GM23338 (cell line): ENCODE measurements at regions not wholly inside any gene's neighbourhood (a gene's known extent, or its start where the extent isn't known, plus 50 kb on each side); places are given as distances from the start of the nearest gene placed in this dataset.

Experiments
- CTCF ChIP-seq, 2 experiments: fragments of 200-600 bp in 1 of 2; sonication (generic) in 1 of 2; conservative IDR thresholded peaks; 2 replicates each; pipeline versions ENCODE4 v1.5.1 to v1.6.1; 2016 to 2017; ENCODE audit warnings: antibody characterized with exemption in 2 of 2, low read depth in 2 of 2, mild to moderate bottlenecking in 2 of 2, moderate library complexity in 1 of 2
- EZH2phosphoT487 ChIP-seq: fragments of 200-600 bp; sonication (generic); IDR thresholded peaks from one replicate; pipeline ENCODE4 v1.8.1; 2018; ENCODE audit warnings: antibody characterized with exemption; ENCODE audit not compliant: unreplicated experiment
- POLR2AphosphoS5 ChIP-seq: IDR thresholded peaks from 2 replicates; pipeline ENCODE4 v1.6.1; 2016; ENCODE audit warnings: antibody characterized with exemption, low read depth
- STAT1 ChIP-seq: IDR thresholded peaks from one replicate; pipeline ENCODE4 v1.6.1; 2016; ENCODE audit warnings: antibody characterized with exemption; ENCODE audit not compliant: unreplicated experiment
- ZNF331 ChIP-seq: fragments of 250-450 bp; sonication (Bioruptor Pico); IDR thresholded peaks from 2 replicates; pipeline ENCODE4 v1.5.0; 2020; ENCODE audit warnings: low read depth, mild to moderate bottlenecking, moderate library complexity

GRCh38 chr10:6319119-6319518 lies 116.4 kb downstream of the PFKFB3 start:
- TF ChIP-seq CTCF (conservative IDR thresholded peaks at IDR 0.05; ENCODE audit: low read depth in 2 of 2) (no peak), POLR2AphosphoS5 (no peak), EZH2phosphoT487 (no peak), ZNF331 (no peak), STAT1 (no peak)
